Colonic mucosa (tissue), 4 donors: ENCODE measurements at regions not wholly inside any gene's neighbourhood (a gene's known extent, or its start where the extent isn't known, plus 50 kb on each side); places are given as distances from the start of the nearest gene placed in this dataset.
"Not testable (repeated sequence)": the region's sequence is repeated elsewhere in the genome, so short reads cannot be mapped to it uniquely, and the experiment has no call there.

Experiments
- DNase-seq: peaks from one replicate; pipeline ENCODE4 v3.0.0-alpha.2; 2020
- H3K27ac ChIP-seq: fragments of 200-600 bp; one replicate; pipeline ENCODE4 v1.8.0; 2021
- H3K27me3 ChIP-seq: fragments of 200-600 bp; one replicate; pipeline ENCODE4 v1.8.0; 2021
- H3K36me3 ChIP-seq: fragments of 200-600 bp; one replicate; pipeline ENCODE4 v1.8.0; 2021
- H3K4me1 ChIP-seq: fragments of 200-600 bp; one replicate; pipeline ENCODE4 v1.8.0; 2021; ENCODE audit warnings: mild to moderate bottlenecking
- H3K4me3 ChIP-seq: fragments of 200-600 bp; one replicate; pipeline ENCODE4 v1.8.0; 2021
- H3K9ac ChIP-seq, 2 donors: one replicate each; pipeline ENCODE4 v1.7.0; 2013; ENCODE audit warnings: control low read depth in 2 of 2, low read depth in 2 of 2, low read length in 2 of 2
- H3K9me3 ChIP-seq: fragments of 200-600 bp; one replicate; pipeline ENCODE4 v1.8.0; 2021
- intact Hi-C: fragments of 100-400 bp; cut with DNase I; formaldehyde crosslinking; loops from one replicate; pipeline ENCODE4 v1.14.1; 2022
- TF ChIP-seq, protein P1 (sequence below): fragments of 200-600 bp; IDR thresholded peaks from one replicate; pipeline ENCODE4 v1.8.0; 2022; ENCODE audit warnings: antibody characterized with exemption, mild to moderate bottlenecking
- donor health status: healthy.
- donor health status: DM: no; HTN: no; CAD: no.
- donor health status: DM: no; HTN: no; CAD: no.

DNA sequence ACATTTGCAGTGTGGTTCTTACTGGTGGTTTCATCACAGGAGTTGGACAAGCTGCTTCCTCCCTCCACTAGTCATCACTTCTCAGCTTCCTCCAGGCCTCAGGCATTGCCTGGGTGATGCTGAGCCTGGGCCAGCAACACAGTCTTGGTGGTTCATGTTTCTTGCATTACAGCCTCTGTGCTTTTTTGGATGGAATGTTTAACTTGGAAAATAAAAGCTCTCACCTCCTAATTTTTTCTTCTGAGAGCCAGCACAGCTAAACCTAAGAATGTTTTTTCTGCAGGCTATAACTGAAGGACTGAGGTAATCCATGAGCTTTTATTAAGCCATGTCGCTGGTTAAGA is 66.1 kb upstream of the RHOU start:
- Histone ChIP-seq H3K36me3 (no peaks in the 10 kb centered on the region), H3K27me3 (no peaks in the 10 kb centered on the region), H3K4me1 (peaks cover 4% of the 10 kb centered on the region), H3K27ac (no peak overlapping the region), H3K9me3 (no peaks in the 10 kb centered on the region), H3K9ac (no peak overlapping the region), H3K4me3 (no peak overlapping the region)
- DNase-seq, result no peak
- intact Hi-C loops, result no loop called here
- TF ChIP-seq, protein P1, sequence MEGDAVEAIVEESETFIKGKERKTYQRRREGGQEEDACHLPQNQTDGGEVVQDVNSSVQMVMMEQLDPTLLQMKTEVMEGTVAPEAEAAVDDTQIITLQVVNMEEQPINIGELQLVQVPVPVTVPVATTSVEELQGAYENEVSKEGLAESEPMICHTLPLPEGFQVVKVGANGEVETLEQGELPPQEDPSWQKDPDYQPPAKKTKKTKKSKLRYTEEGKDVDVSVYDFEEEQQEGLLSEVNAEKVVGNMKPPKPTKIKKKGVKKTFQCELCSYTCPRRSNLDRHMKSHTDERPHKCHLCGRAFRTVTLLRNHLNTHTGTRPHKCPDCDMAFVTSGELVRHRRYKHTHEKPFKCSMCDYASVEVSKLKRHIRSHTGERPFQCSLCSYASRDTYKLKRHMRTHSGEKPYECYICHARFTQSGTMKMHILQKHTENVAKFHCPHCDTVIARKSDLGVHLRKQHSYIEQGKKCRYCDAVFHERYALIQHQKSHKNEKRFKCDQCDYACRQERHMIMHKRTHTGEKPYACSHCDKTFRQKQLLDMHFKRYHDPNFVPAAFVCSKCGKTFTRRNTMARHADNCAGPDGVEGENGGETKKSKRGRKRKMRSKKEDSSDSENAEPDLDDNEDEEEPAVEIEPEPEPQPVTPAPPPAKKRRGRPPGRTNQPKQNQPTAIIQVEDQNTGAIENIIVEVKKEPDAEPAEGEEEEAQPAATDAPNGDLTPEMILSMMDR, result no peak

- H3K27ac ChIP-seq, H3K27me3 ChIP-seq, H3K9me3 ChIP-seq, H3K9ac ChIP-seq, H3K36me3 ChIP-seq, H3K4me3 ChIP-seq, H3K4me1 ChIP-seq, DNase-seq, intact Hi-C loops: not testable (repeated sequence)
These were observed 54.2 kb upstream of the RHOU start for GRCh38 chr1:228681076-228681565.

GRCh38 chr1:228683428-228683827 is 51.9 kb upstream of the RHOU start:
- TF ChIP-seq, protein P1, result no peak
- no peak for DNase-seq
- no peak overlapping the region for H3K9ac ChIP-seq
- intact Hi-C loops, result no loop called here
- H3K4me3 ChIP-seq, result no peak overlapping the region
- no peaks in the 10 kb centered on the region for H3K9me3 ChIP-seq
- H3K4me1 ChIP-seq, result no peaks in the 10 kb centered on the region
- no peak overlapping the region for H3K27ac ChIP-seq
- no peaks in the 10 kb centered on the region for H3K36me3 ChIP-seq
- no peaks in the 10 kb centered on the region for H3K27me3 ChIP-seq

DNA sequence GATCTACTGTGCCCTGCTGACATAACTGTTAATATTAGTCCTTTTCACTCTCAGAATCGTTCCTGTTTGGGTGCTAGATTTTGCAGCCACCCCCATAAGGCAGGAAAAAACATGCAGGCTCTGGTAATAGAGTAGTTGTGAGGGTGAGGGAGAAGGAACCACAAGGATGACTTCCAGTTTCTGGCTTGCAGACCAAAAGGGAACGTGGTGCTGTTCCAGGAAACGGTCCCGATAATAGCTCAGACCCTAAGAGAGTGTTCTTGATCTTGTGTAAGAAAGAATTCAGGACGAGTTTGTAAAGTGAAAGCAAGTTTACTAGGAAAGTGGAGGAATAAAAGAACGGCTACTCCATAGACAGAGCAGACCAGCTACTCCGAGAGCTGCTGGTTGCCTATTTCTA is 50.7 kb upstream of the RHOU start:
- Histone ChIP-seq H3K36me3 (no peaks in the 10 kb centered on the region), H3K9me3 (no peaks in the 10 kb centered on the region), H3K9ac (no peak overlapping the region), H3K4me3 (no peak overlapping the region), H3K27me3 (no peaks in the 10 kb centered on the region), H3K4me1 (no peaks in the 10 kb centered on the region), H3K27ac (no peak overlapping the region)
- intact Hi-C loops, result no loop called here
- TF ChIP-seq, protein P1, result no peak
- no peak for DNase-seq

DNA sequence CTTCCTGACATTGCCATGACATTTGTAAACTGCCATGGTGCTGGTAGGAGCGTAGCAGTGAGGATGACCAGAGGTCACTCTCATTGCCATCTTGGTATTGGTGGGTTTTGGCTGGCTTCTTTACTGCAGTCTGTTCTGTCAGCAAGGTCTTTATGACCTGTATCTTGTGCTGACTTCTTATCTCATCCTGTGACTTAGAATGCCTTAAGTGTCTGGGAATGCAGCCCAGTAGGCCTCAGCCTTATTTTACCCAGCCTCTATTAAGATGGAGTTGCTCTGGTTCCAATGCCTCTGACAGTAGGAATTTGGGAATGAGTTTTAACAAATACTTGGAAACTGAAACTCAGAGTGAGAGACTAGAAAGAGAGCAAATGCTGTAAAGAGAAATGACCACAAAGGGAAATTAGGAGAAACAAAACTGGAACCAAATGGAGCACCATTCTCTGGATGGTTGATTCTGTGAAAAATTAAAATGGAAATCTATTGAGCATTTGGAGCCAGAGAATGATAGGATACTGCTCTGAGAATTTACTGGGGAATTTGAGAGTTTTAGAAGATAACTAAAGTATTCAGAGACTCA is 50.1 kb upstream of the RHOU start:
- H3K4me3 ChIP-seq, result no peak overlapping the region
- no peaks in the 10 kb centered on the region for H3K9me3 ChIP-seq
- DNase-seq, result no peak
- no peak overlapping the region for H3K27ac ChIP-seq
- TF ChIP-seq, protein P1, result no peak
- H3K27me3 ChIP-seq, result no peaks in the 10 kb centered on the region
- no peaks in the 10 kb centered on the region for H3K36me3 ChIP-seq
- H3K4me1 ChIP-seq, result no peaks in the 10 kb centered on the region
- no peak overlapping the region for H3K9ac ChIP-seq
- intact Hi-C loops, result no loop called here
